ENCODE measurements at regions not wholly inside any gene's neighbourhood (a gene's known extent, or its start where the extent isn't known, plus 50 kb on each side); places are given as distances from the start of the nearest gene placed in this dataset.

DNA sequence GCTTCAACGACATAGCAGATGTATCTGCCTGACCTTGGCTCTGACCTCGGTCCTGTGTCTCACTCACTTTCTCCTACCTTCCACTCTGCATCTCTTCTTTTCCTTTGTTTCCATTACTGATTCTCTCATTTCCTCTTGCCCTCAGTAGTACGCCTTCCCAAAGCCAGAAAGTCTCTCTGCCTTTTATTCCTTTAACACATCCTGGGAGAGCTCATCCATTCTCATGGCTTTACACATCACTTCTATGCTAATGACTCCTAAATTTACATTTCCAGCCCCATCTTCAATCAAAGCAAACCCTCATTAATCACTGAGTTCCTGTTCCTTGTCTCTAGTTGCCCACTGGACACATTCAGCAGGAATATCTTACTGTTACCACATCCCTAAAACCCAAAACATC is 938.6 kb downstream of the NTRK3 start:
- H3K36me3 ChIP-seq (ENCODE audit: control insufficient read depth, insufficient read depth, low read length) = no peaks in the 10 kb centered on the region
- H3K4me3 ChIP-seq (ENCODE audit: low read depth, low read length) = no peak overlapping the region
- TF ChIP-seq, protein P1, sequence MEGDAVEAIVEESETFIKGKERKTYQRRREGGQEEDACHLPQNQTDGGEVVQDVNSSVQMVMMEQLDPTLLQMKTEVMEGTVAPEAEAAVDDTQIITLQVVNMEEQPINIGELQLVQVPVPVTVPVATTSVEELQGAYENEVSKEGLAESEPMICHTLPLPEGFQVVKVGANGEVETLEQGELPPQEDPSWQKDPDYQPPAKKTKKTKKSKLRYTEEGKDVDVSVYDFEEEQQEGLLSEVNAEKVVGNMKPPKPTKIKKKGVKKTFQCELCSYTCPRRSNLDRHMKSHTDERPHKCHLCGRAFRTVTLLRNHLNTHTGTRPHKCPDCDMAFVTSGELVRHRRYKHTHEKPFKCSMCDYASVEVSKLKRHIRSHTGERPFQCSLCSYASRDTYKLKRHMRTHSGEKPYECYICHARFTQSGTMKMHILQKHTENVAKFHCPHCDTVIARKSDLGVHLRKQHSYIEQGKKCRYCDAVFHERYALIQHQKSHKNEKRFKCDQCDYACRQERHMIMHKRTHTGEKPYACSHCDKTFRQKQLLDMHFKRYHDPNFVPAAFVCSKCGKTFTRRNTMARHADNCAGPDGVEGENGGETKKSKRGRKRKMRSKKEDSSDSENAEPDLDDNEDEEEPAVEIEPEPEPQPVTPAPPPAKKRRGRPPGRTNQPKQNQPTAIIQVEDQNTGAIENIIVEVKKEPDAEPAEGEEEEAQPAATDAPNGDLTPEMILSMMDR (IDR thresholded peaks at IDR 0.05; ENCODE audit: insufficient read depth, low read length, poor library complexity, severe bottlenecking) = no peak
- no peaks in the 10 kb centered on the region for H3K27me3 ChIP-seq (ENCODE audit: control insufficient read depth, insufficient read depth, low read length)
- DNase-seq (ENCODE audit: low read depth) = no peak

DNA sequence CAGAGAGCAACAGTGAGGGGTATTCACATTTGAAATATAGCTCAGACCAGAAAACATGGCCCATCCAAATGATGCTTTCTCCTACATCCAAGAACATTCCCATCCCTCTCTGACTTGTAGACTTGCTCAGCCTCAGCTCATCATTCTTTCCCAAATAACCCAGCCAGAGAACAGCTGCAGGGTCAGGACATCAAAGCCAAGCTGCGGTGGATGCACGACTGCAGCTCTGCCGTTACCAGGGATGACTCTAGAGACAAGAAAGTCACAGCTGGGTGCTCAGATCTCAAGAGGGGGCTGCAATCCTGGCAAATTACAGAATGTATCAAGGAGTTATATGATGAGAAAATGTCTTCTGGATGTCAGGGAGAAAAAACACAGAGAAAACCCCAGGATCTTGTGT is 944.3 kb downstream of the NTRK3 start:
- Histone ChIP-seq H3K27me3 (ENCODE audit: control insufficient read depth, insufficient read depth, low read length) (no peaks in the 10 kb centered on the region), H3K4me3 (ENCODE audit: low read depth, low read length) (no peak overlapping the region), H3K36me3 (ENCODE audit: control insufficient read depth, insufficient read depth, low read length) (no peaks in the 10 kb centered on the region)
- TF ChIP-seq, protein P1 (IDR thresholded peaks at IDR 0.05; ENCODE audit: insufficient read depth, low read length, poor library complexity, severe bottlenecking) = no peak
- DNase-seq (ENCODE audit: low read depth) = no peak

DNA sequence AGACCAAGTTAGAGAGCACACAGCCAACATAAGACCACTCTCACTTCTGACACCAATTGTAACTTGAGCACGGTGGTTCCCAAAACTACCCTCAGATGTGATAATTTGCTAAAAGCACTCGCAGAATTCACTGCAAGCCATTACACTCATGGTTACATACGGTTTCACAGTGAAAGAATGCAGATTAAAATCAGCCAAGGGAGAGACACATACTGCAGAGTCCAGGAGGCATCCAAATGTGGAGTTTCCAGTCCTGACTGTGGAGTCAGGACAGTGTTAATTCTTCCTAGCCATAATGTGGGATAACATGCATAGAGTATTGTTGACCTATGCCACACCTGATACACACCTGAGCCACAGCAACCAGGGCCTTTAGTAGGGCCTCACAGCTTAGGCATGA is 956.4 kb downstream of the NTRK3 start:
- no peaks in the 10 kb centered on the region for H3K36me3 ChIP-seq (ENCODE audit: control insufficient read depth, insufficient read depth, low read length)
- no peak for DNase-seq (ENCODE audit: low read depth)
- TF ChIP-seq, protein P1 (IDR thresholded peaks at IDR 0.05; ENCODE audit: insufficient read depth, low read length, poor library complexity, severe bottlenecking) = no peak
- H3K27me3 ChIP-seq (ENCODE audit: control insufficient read depth, insufficient read depth, low read length) = no peaks in the 10 kb centered on the region
- H3K4me3 ChIP-seq (ENCODE audit: low read depth, low read length) = no peak overlapping the region

DNA sequence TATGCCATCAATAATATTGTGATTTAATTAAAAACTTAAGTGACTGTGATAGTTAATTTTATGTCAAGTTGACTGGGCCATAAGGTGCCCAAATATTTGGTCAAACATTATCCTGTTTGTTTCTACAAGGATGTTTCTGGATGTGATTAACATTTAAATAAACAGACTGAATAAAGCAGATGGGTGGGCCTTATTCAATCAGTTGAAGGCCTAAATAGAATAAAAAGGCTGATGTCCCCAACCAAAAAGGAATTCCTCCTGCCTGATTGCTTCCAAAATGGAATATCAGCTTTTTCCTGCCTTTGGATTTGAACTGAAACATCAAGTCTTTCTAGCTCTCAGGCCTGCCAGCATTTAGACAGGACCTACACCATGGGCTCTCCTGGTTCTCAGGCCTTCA is 961.7 kb downstream of the NTRK3 start:
- TF ChIP-seq, protein P1 (IDR thresholded peaks at IDR 0.05; ENCODE audit: insufficient read depth, low read length, poor library complexity, severe bottlenecking) = no peak
- DNase-seq (ENCODE audit: low read depth) = no peak
- Histone ChIP-seq H3K36me3 (ENCODE audit: control insufficient read depth, insufficient read depth, low read length) (no peaks in the 10 kb centered on the region), H3K4me3 (ENCODE audit: low read depth, low read length) (no peak overlapping the region), H3K27me3 (ENCODE audit: control insufficient read depth, insufficient read depth, low read length) (no peaks in the 10 kb centered on the region)

DNA sequence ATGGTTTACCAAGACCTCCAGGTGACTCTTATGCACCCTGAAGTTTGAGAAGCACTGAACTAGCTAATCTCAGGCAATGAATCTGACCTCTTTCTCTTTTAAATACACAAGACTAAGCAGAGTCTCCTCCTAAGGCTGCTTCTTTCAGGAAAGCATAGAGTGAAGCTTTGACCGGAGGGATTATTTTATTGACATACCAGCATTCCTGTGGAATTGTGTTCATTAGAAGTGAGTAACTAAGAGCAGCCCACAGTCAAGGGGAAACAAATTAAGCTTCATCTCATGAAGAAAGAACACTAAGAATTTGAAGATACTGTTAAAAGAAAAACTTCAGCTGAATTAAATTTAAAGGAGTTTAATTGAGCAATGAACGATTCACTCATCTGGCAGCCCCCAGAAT is 963.5 kb downstream of the NTRK3 start:
- no peak overlapping the region for H3K4me3 ChIP-seq (ENCODE audit: low read depth, low read length)
- H3K27me3 ChIP-seq (ENCODE audit: control insufficient read depth, insufficient read depth, low read length) = no peaks in the 10 kb centered on the region
- TF ChIP-seq, protein P1 (IDR thresholded peaks at IDR 0.05; ENCODE audit: insufficient read depth, low read length, poor library complexity, severe bottlenecking) = no peak
- DNase-seq (ENCODE audit: low read depth) = no peak
- no peaks in the 10 kb centered on the region for H3K36me3 ChIP-seq (ENCODE audit: control insufficient read depth, insufficient read depth, low read length)

DNA sequence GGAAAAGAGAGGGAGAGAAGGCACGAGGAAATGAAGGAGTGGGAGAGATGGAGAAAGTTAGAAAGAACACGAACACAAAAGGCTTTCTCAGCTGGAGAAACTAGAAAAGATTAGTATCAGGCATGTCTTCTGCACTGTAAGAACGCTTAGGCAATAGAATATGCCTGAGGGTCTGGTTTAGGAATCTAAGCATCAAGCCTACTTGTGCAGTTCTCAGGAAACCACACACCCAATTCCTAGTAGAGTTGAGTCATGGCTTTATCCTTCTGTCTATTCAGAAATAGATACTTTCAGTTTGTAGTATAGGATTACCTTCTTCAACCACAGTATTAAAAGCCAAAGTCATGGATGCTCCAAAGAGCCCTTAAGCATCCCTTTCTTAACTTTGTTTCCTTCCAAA is 969.4 kb downstream of the NTRK3 start:
- Histone ChIP-seq H3K27me3 (ENCODE audit: control insufficient read depth, insufficient read depth, low read length) (no peaks in the 10 kb centered on the region), H3K36me3 (ENCODE audit: control insufficient read depth, insufficient read depth, low read length) (no peaks in the 10 kb centered on the region), H3K4me3 (ENCODE audit: low read depth, low read length) (no peak overlapping the region)
- DNase-seq (ENCODE audit: low read depth) = peak; percentile 50
- TF ChIP-seq, protein P1 (IDR thresholded peaks at IDR 0.05; ENCODE audit: insufficient read depth, low read length, poor library complexity, severe bottlenecking) = no peak

Measured in kidney epithelial cell (primary cell).